HPDE6-E6E7 (cell line): ENCODE measurements at regions not wholly inside any gene's neighbourhood (a gene's known extent, or its start where the extent isn't known, plus 50 kb on each side); places are given as distances from the start of the nearest gene placed in this dataset.

Experiments used
- DNase-seq: peaks from one replicate; pipeline ENCODE4 v3.0.0; 2011; ENCODE audit warnings: missing footprints; ENCODE audit errors: extremely low spot score

GRCh38 chr13:105984646-105985045 is 550.8 kb downstream of the EFNB2 start:
- DNase-seq = peak; percentile 10

DNA sequence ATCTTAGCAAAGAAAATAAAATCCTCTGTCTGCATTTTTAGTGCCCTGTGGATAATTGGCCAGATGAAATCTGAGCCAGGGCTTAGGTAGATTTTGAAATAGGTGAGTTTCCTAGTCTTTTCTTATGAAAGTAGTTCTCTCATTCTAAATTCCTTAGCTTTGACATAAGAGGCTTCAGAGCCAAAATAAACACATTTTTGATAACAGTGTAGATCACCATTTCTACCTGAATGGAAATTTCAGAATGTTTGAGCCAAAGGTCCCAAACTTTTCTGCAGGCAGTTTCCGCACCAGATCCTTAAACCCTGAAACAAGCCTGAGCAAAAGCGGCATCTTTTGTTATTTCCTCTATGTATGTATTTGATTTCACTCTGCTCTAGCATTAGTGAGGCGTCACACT is 551.2 kb downstream of the EFNB2 start:
- no peak for DNase-seq

GRCh38 chr13:105982219-105982930 is 553.1 kb downstream of the EFNB2 start:
- DNase-seq = no peak

GRCh38 chr13:105979131-105980011 is 556.1 kb downstream of the EFNB2 start:
- peak; percentile 40 for DNase-seq

DNA sequence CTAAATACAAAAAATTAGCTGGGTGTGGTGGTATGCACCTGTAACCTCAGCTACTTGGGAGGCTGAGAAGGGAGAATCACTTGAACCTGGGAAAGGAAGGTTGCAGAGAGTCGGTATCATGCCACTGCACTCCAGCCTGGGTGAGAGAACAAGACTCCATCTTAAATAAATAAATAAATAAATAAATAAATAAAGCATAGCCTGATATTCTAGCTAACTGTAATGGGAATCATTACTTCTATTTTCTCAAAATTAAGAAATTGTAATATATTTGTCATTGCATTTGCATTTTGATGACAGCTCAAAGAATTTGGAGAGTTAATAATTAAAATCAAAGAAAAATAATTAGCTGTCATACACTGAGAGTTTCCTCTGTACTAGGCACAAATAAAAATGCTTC is 561.1 kb downstream of the EFNB2 start:
- no peak for DNase-seq

DNA sequence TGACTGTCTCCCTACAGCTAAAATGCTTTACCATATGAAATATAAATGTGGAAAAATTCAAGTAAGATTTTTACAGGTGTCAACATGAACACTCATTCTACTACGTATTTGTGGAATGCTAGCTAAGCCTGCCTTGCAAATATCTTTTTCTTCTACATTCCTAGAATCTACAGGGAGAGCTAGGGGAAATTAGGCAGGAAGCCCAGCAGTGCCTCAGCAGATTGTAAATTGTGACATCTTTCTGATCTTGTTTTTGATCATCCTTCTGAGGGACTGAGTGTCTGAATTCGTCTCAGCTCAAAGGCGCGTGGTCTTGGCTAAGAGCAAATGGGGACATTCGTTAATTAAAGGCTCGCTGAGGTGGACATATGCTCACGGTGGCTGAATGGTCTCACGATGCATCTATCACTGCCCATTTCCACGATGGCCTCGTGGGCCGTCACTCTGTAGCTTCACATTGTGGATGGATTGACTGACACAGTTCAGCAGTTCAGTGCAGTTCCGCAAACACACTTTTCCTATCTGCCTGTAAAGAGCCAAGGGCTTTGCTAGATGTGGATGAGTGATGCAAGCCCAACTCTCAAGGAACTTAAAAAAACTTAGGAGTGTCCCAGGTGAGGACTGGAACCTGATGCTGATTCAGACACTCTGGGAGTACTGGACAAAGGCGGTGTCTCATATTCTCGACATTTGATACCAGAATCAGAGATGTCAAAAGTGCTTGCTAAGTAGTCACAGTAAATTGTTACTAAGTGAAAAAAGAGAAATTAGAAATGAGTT is 562.5 kb downstream of the EFNB2 start:
- DNase-seq = no peak

DNA sequence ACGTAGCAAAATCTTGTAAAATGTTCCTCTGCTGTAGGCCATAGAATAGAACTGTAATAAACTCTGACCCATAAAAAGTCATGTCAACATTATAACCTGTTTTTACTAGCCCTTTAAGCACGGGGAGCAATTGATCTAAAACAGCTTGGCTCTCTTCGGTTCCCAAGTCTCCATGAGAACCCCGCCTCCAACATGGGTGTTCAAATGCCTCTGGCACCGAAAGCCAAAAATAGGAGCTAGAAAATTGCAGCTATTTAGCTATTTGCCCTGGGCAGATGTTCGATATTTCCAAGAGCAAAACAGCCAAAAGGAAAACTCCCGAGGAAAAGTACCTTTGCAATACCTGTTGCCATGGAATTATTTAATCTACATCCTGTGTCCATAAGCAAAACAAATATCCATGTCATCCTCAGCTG is 563.1 kb downstream of the EFNB2 start:
- DNase-seq = no peak

DNA sequence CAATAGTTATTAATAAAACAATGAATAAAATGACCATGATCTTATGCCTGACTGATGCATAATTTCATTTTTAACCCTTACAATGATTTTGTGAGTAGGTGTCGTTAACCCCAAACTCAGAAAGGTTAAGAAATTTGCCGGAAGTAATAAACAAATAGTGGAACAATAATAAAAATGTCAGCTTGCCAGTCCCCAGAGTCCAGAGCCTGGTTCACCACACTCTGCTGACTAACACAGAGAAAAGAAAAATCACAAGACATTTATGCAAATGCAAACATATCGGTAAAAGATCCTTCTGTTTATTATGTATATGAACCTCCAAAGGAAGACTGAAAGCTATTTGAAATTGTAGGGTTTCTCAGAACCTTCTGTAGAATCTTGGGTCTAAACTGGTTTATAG is 563.7 kb downstream of the EFNB2 start:
- DNase-seq = no peak

- no peak for DNase-seq
These were observed 564.1 kb downstream of the EFNB2 start for GRCh38 chr13:105971312-105971711.

DNA sequence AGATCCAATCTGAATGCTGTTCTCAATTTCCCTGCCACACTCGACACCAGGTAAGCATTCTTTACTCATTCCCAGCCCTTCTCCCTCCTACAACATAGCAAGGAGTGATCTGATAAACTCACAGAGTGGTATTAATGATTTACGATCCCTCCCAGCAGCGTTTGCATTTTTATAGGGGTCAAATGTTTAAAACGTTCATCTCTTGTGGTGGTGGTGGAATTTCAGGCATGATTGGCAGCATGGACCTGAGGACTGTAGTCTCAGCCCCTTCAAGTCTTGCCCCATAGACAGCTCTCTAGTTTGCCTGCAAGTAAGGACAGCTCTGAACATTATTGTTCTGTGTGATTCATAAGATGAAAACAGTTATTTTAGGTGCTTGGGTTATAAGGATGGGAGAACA is 565.7 kb downstream of the EFNB2 start:
- DNase-seq = no peak

DNA sequence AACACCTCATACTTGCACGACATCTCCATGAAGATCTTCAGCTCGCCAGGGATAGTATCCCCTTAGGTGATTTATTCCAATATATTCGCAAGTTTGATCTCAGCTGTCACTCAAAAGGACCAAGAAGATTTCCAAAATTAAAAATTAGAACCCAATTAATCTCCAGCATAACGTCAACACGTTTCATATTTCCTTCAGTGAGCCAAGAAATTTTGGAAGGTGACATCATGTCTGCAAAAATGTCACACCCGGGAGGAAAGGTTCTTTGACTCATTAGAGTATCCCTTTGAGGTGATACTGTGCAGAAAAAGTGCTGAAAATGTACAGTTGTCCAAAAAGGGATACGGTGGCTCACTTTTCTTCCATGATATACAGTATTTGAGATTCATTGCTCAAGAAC is 569.6 kb downstream of the EFNB2 start:
- no peak for DNase-seq

- DNase-seq = no peak
These were observed 573.4 kb downstream of the EFNB2 start for GRCh38 chr13:105962080-105962479.

DNA sequence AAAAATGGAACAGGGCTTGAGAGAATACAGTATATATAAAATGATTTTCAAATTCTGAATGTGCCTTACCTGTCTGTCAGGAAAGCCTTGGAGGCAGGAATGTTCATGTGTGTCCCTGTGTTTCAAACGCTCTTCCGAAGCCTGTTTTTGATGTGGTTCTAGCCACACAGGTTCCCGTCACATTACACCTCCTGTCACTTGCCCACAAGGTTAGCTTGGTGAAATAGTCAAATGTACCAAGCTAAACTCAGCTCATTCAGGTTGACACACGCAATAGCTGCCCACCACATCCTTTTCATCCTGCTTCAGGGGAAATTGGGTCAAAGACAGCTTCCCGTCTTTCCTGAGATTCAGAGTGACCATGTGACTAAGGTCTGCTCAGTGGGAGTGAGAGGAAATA is 574.0 kb downstream of the EFNB2 start:
- DNase-seq = no peak

GRCh38 chr13:105960326-105960725 is 575.1 kb downstream of the EFNB2 start:
- DNase-seq = no peak

- no peak for DNase-seq
These were observed 575.6 kb downstream of the EFNB2 start for GRCh38 chr13:105959876-105960275.

DNA sequence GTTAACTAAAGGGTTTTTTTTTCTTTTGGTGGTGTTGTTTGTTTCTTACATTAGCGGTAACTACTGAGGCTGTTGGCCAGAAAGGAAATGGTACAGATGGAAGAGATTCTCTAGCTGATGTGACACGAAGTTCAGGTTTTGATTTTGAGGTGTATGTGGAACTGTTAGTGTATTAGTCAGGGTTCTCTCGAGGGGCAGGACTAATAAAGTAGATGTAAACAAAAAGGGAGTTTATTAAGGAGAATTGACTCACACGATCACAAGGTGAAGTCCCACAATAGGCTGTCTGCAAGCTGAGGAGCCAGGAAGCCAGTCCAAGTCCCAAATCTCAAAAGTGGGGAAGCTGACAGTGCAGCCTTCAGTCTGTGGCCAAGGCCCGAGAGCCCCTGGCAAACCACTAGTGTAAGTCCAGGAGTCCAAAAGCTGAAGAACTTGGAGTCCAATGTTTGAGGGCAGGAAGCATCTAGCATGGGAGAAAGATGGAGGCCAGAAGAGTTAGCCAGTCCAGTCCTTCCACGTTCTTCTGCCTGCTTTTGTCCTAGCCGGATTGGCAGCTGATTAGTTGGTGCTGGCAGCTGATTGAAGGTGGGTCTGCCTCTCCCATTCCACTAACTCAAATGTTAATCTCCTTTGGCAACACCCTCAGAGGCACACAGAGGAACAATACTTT is 577.6 kb downstream of the EFNB2 start:
- no peak for DNase-seq

GRCh38 chr13:105956921-105957320 is 578.5 kb downstream of the EFNB2 start:
- no peak for DNase-seq

GRCh38 chr13:105952973-105953290 is 582.5 kb downstream of the EFNB2 start:
- no peak for DNase-seq

DNA sequence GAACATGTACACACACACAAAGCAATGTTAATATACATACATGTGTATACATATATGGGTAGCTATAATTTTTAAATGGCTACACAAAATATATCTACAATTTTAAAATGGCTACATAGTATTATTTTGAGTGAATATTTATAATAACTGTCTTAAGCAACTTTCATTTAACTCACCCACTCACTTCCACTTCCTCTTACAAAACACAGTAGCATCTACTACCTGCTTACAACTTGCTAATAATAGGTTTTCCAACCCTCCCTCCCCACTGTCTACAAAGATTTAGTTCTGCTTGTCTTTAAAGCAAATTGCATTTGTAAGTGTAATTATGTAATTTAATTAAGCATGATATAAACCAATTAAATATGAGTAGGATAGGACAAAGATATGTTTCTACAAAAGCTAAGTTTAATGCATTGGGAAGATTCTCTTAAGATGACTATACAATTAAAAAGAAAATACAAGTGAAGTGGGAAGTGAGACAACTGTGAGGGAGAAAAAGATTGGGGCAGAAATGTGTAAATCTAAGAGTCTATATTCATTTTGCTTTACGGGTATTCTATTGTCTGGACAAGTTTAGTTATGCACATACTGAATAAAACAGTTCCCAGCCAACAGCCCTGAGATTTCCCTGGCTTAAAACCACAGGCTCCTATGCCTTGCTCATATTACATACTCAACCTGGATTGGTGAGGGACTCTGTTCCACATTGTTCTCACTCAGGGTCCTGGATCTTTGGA is 583.1 kb downstream of the EFNB2 start:
- DNase-seq = no peak

DNA sequence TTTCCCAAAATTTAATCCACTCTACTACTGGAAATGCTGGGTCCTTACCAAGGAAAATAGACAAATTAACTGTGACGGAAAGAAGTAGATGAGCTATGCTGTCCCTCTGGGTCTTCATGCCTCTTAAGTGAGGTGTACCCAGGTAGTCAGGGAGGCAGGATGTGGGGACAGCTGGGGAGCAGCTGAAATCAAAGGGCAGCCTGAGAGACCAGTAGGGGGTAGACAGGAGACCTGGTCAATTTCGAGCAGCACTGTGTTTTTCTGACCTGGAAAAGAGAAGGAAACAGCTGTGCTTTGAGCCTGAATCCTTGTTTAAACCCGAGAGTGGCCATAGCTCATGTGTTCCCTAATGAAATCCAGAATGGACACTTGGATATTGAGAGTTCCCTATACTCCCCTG is 587.3 kb downstream of the EFNB2 start:
- DNase-seq = no peak

DNA sequence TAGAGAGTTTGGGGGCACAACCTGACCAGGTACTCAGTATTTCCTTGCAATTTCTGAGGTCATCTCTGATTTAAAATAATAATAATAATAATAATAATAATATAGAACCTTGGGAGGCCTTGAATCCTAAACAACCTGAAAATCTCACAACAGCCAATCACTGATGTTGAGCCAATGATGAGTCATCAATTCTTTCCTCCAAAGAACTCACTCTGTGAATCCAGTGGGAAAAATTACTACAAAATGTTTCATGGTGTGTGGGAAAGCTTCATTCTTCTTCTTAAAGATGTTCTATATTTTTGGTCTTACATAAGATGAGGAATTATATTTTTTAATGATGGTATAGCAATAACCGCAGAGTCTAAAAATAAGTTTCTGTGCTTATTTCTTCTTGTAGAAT is 594.6 kb downstream of the EFNB2 start:
- no peak for DNase-seq
